ENCODE measurements at regions not wholly inside any gene's neighbourhood (a gene's known extent, or its start where the extent isn't known, plus 50 kb on each side); places are given as distances from the start of the nearest gene placed in this dataset.

GRCh38 chr4:16294455-16294854, 68.2 kb upstream of the TAPT1 start:
- no peak for TF ChIP-seq CTCF (IDR thresholded peaks at IDR 0.05)
- no peak for TF ChIP-seq POLR2A (IDR thresholded peaks at IDR 0.05)

All from lower leg skin (tissue), 3 donors.